ENCODE measurements at regions not wholly inside any gene's neighbourhood (a gene's known extent, or its start where the extent isn't known, plus 50 kb on each side); places are given as distances from the start of the nearest gene placed in this dataset.

DNA sequence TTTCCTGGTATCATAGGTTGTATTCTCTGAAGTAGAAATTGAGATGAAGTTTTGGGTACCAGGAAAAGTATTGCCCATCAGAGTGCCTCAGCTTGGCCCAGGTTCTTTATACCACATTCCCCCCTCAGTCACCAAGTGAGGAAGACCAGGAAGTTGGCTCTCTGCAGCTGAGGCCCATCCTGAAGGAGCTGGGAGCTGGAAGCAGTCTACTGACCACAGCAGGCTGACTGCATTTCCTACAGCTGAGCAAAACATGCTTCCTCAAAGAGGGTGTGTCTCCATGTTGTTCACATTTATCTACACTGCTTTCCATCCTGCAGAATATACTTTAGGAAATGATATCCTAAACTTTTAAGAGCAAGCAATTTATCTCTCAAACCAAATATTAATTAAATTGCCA is 654.6 kb downstream of the ELAVL2 start:
- TF ChIP-seq POLR2A (IDR thresholded peaks at IDR 0.05) = no peak
- TF ChIP-seq, protein P1, sequence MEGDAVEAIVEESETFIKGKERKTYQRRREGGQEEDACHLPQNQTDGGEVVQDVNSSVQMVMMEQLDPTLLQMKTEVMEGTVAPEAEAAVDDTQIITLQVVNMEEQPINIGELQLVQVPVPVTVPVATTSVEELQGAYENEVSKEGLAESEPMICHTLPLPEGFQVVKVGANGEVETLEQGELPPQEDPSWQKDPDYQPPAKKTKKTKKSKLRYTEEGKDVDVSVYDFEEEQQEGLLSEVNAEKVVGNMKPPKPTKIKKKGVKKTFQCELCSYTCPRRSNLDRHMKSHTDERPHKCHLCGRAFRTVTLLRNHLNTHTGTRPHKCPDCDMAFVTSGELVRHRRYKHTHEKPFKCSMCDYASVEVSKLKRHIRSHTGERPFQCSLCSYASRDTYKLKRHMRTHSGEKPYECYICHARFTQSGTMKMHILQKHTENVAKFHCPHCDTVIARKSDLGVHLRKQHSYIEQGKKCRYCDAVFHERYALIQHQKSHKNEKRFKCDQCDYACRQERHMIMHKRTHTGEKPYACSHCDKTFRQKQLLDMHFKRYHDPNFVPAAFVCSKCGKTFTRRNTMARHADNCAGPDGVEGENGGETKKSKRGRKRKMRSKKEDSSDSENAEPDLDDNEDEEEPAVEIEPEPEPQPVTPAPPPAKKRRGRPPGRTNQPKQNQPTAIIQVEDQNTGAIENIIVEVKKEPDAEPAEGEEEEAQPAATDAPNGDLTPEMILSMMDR (IDR thresholded peaks at IDR 0.05) = no peak
- H3K4me3 ChIP-seq (ENCODE audit: low read depth, poor library complexity, severe bottlenecking) = no peak overlapping the region
- intact Hi-C loops (cut with DNase I; ENCODE audit: low total_unique reads) = no loop called here
- DNase-seq (ENCODE audit: low spot score in 2 of 2) = no peak

DNA sequence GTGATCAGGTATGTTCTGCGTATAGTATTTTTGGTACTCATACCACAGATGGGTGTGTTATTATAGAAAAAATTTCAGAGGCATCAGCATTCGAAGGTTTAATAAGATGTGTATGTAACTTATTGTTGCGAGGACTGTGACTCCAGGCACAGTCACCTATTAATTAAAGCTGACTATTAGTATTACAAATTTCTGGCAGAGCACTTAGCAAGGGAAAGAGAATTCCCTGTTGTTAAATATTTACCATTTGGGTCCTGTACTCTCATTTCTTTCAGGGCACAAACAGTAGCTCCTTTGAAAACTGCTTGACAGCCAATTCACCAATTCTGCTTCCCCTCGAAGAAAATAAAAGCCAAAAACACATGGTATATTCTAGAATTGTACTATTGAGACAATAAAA is 653.8 kb downstream of the ELAVL2 start:
- no peak overlapping the region for H3K4me3 ChIP-seq (ENCODE audit: low read depth, poor library complexity, severe bottlenecking)
- intact Hi-C loops (cut with DNase I; ENCODE audit: low total_unique reads) = no loop called here
- WGBS, 2 donors = 84 to 85% methylated on average over 4 of the region's 4 CpGs
- no peak for DNase-seq (ENCODE audit: low spot score in 2 of 2)
- no peak for TF ChIP-seq POLR2A (IDR thresholded peaks at IDR 0.05)
- TF ChIP-seq, protein P1 (IDR thresholded peaks at IDR 0.05) = no peak

DNA sequence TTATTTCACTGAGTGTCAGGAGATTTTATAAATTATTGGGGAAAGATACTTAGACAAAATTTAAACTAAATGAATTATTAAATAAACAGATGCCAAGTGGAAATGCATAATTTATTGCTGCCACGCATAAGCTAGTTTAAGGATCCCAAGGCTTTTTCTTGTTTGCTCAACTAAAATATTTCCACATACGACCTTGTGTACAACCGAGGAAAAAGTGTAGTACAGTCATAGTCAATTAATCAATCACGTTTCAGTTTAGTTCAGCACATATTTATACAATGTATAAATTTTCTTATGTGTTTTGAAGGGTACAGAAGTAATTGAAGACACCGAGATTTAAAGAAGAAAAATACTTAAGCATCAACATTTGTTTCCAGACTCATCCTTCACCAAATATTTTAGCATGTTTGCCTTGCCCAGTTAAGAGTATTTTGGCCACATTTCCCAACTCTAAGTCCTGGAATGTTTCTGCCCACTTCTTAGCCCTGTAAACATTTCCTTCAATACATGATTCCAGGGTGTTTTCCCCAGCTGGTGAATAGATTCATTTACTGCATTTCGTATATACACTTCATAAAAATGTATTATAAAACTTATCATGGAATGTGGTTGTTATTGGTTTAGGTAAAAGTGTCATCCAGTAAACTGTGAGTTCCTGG is 652.9 kb downstream of the ELAVL2 start:
- DNase-seq (ENCODE audit: low spot score in 2 of 2) = no peak
- TF ChIP-seq POLR2A (IDR thresholded peaks at IDR 0.05) = no peak
- TF ChIP-seq, protein P1 (IDR thresholded peaks at IDR 0.05) = no peak
- intact Hi-C loops (cut with DNase I; ENCODE audit: low total_unique reads) = no loop called here
- H3K4me3 ChIP-seq (ENCODE audit: low read depth, poor library complexity, severe bottlenecking) = no peak overlapping the region
- WGBS, 2 donors = 43 to 50% methylated on average over 6 of the region's 6 CpGs

DNA sequence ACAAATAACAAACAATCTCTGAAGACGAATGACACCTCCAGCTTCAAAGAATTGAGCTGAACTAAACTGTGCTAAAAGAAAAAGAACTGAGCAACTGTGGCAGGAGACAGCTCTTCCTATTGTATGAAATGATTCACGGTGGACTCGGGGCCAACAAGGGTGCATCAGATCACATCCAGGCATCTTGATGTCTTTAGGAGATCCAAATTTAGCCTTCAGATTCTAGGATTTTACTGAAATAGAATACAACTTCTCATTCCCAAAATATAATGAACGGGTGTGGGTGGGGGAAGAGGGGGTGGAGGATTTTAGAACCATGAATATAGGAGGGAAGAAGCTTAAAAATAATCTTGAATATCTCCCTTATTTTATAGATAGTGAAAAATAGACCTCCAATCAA is 631.8 kb downstream of the ELAVL2 start:
- intact Hi-C loops (cut with DNase I; ENCODE audit: low total_unique reads) = no loop called here
- H3K4me3 ChIP-seq (ENCODE audit: low read depth, poor library complexity, severe bottlenecking) = no peak overlapping the region
- WGBS, 2 donors = 81 to 86% methylated on average over 4 of the region's 4 CpGs
- DNase-seq (ENCODE audit: low spot score in 2 of 2) = no peak
- no peak for TF ChIP-seq POLR2A (IDR thresholded peaks at IDR 0.05)
- TF ChIP-seq, protein P1 (IDR thresholded peaks at IDR 0.05) = no peak

DNA sequence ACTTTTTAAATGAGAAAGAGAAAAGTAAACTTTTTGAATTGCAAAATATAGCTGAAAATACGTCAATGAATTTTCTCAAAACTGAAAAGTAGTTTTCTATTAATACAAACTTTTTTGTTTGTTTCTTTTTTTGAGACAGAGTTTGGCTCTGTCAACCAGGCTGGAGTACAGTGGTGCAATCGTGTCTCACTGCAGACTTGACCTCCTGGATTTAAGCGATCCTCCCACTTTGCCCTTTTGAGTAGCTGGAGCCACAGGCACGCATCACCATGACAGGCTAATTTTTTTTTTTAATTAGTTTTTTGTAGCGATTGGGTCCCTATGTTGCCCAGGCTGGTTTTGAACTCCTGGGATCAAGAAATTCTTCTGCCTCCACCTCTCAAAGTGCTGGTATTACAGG is 610.4 kb downstream of the ELAVL2 start:
- 69 to 80% methylated on average over 5 of the region's 5 CpGs for WGBS, 2 donors
- no peak overlapping the region for H3K4me3 ChIP-seq (ENCODE audit: low read depth, poor library complexity, severe bottlenecking)
- no peak for DNase-seq (ENCODE audit: low spot score in 2 of 2)
- TF ChIP-seq, protein P1 (IDR thresholded peaks at IDR 0.05) = no peak
- no peak for TF ChIP-seq POLR2A (IDR thresholded peaks at IDR 0.05)
- intact Hi-C loops (cut with DNase I; ENCODE audit: low total_unique reads) = no loop called here

DNA sequence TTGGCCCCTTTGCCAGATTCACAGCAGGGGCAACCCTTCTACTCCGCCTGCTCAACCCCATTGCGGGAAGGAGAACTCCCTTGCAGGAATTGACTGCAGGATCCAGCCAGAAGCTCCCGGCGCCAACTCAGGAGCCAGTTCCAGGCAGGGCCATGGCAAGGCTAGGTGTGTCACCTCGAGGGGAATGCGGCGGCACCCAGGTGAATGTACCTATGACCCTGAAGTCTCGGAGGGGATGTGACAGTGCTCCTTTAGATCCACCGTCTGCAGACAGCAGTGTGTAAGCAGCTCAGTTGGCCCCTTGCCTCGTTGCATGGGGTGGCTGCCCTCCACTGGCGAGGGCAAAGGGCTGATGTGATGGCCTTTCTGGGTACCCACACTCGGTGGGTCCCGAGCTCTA is 606.6 kb downstream of the ELAVL2 start:
- 86 to 93% methylated on average over 13 of the region's 13 CpGs for WGBS, 2 donors
- intact Hi-C loops (cut with DNase I; ENCODE audit: low total_unique reads) = no loop called here
- no peak for TF ChIP-seq POLR2A (IDR thresholded peaks at IDR 0.05)
- TF ChIP-seq, protein P1 (IDR thresholded peaks at IDR 0.05) = no peak
- no peak overlapping the region for H3K4me3 ChIP-seq (ENCODE audit: low read depth, poor library complexity, severe bottlenecking)
- DNase-seq (ENCODE audit: low spot score in 2 of 2) = no peak

Data from lower leg skin (tissue), 4 donors.